Neural cell (in vitro differentiated cells): ENCODE measurements at regions not wholly inside any gene's neighbourhood (a gene's known extent, or its start where the extent isn't known, plus 50 kb on each side); places are given as distances from the start of the nearest gene placed in this dataset.

Experiments
- CTCF ChIP-seq: fragments of 450-650 bp; IDR thresholded peaks from 2 replicates; pipeline ENCODE4 v1.5.1; 2014; ENCODE audit warnings: antibody characterized with exemption, mild to moderate bottlenecking, moderate library complexity; ENCODE audit not compliant: poor library complexity, severe bottlenecking
- EP300 ChIP-seq: fragments of 450-650 bp; conservative IDR thresholded peaks from 2 replicates; pipeline ENCODE4 v1.6.1; 2014; ENCODE audit warnings: antibody characterized with exemption, mild to moderate bottlenecking, moderate library complexity; ENCODE audit not compliant: poor library complexity, severe bottlenecking
- EZH2 ChIP-seq: fragments of 200-600, 300-800 bp; shearing (Covaris generic), sonication (generic); IDR thresholded peaks from 2 replicates; pipeline ENCODE4 v1.6.1; 2014; ENCODE audit warnings: antibody characterized with exemption, low read length, borderline replicate concordance, mild to moderate bottlenecking; ENCODE audit not compliant: insufficient read depth, poor library complexity, severe bottlenecking
- MXI1 ChIP-seq: fragments of 450-650 bp; conservative IDR thresholded peaks from 2 replicates; pipeline ENCODE4 v1.6.1; 2014; ENCODE audit warnings: antibody characterized with exemption, mild to moderate bottlenecking; ENCODE audit not compliant: poor library complexity, severe bottlenecking
- POLR2AphosphoS5 ChIP-seq: IDR thresholded peaks from 2 replicates; pipeline ENCODE4 v1.6.1; 2012
- RAD21 ChIP-seq: fragments of 450-650 bp; conservative IDR thresholded peaks from 2 replicates; pipeline ENCODE4 v1.6.1; 2014; ENCODE audit warnings: antibody characterized with exemption, mild to moderate bottlenecking, moderate library complexity
- REST ChIP-seq: IDR thresholded peaks from 2 replicates; pipeline ENCODE4 v1.6.1; 2012; ENCODE audit warnings: borderline replicate concordance
- SMC3 ChIP-seq: fragments of 450-650 bp; conservative IDR thresholded peaks from 2 replicates; pipeline ENCODE4 v1.6.1; 2014; ENCODE audit warnings: antibody characterized with exemption, mild to moderate bottlenecking, moderate library complexity; ENCODE audit not compliant: poor library complexity
- TAF1 ChIP-seq: IDR thresholded peaks from 2 replicates; pipeline ENCODE4 v1.6.1; 2012; ENCODE audit warnings: low read depth

- TF ChIP-seq EP300 (no peak), RAD21 (no peak), CTCF (no peak), REST (no peak), MXI1 (no peak), EZH2 (no peak), POLR2AphosphoS5 (no peak), TAF1 (no peak), SMC3 (no peak)
Observed at GRCh38 chr2:147364597-147364996, 480.2 kb upstream of the ACVR2A start.
